WTC11 (cell line): ENCODE measurements at regions not wholly inside any gene's neighbourhood (a gene's known extent, or its start where the extent isn't known, plus 50 kb on each side); places are given as distances from the start of the nearest gene placed in this dataset.

Experiments used
- ETV6 ChIP-seq: sonication (generic); formaldehyde crosslinking; IDR thresholded peaks from 2 replicates; pipeline ENCODE4 v1.8.1; 2022; ENCODE audit warnings: mild to moderate bottlenecking, missing genetic modification reagents
- MAX ChIP-seq: sonication (generic); formaldehyde crosslinking; IDR thresholded peaks from 2 replicates; pipeline ENCODE4 v1.8.0; 2022; ENCODE audit warnings: mild to moderate bottlenecking, missing genetic modification reagents

- no peak for TF ChIP-seq ETV6
- TF ChIP-seq MAX (CRISPR knock-in tag): no peak
Observed at GRCh38 chr4:9592010-9592409, 147.8 kb downstream of the DEFB131A start.
